ENCODE measurements at regions not wholly inside any gene's neighbourhood (a gene's known extent, or its start where the extent isn't known, plus 50 kb on each side); places are given as distances from the start of the nearest gene placed in this dataset.

GRCh38 chr17:13410214-13410613 is 191.5 kb downstream of the HS3ST3A1 start:
- DNase-seq, result no peak
- Histone ChIP-seq H3K9me3 (peaks cover 0 to 4% (median 1%) of the 10 kb centered on the region in 4 donors), H3K4me3 (no peak overlapping the region), H3K36me3 (no peaks in the 10 kb centered on the region), H3K27ac (no peak overlapping the region), H3K27me3 (no peaks in the 10 kb centered on the region), H3K4me1 (no peaks in the 10 kb centered on the region)
- 63 to 78% (median 72%) methylated on average over 3 of the region's 3 CpGs for WGBS, 5 donors
- TF ChIP-seq POLR2AphosphoS5 (IDR thresholded peaks at IDR 0.05) (no peak), POLR2A (IDR thresholded peaks at IDR 0.05) (no peak), EP300 (IDR thresholded peaks at IDR 0.05) (no peak), CTCF (IDR thresholded peaks at IDR 0.05) (no peak)
- intact Hi-C loops (cut with DNase I; ENCODE audit: low total_unique reads), result no loop called here

- H3K27me3 ChIP-seq, result no peaks in the 10 kb centered on the region
- TF ChIP-seq EP300 (IDR thresholded peaks at IDR 0.05) (no peak), CTCF (IDR thresholded peaks at IDR 0.05) (no peak), POLR2A (IDR thresholded peaks at IDR 0.05) (no peak)
- 83 to 100% (median 91%) methylated on average over 1 of the region's 1 CpG for WGBS, 5 donors
- DNase-seq, result no peak
- H3K36me3 ChIP-seq, result no peaks in the 10 kb centered on the region
- intact Hi-C loops (cut with DNase I; ENCODE audit: low total_unique reads), result no loop called here
- H3K9me3 ChIP-seq, result no peaks in the 10 kb centered on the region
- no peaks in the 10 kb centered on the region for H3K4me1 ChIP-seq
- no peak overlapping the region for H3K4me3 ChIP-seq
- no peak overlapping the region for H3K27ac ChIP-seq
Observed at GRCh38 chr17:13409455-13409854, 192.3 kb downstream of the HS3ST3A1 start.

GRCh38 chr17:13407381-13407780 is 194.3 kb downstream of the HS3ST3A1 start:
- Histone ChIP-seq H3K36me3 (no peaks in the 10 kb centered on the region), H3K27me3 (no peaks in the 10 kb centered on the region), H3K4me3 (no peak overlapping the region), H3K9me3 (no peaks in the 10 kb centered on the region), H3K27ac (no peak overlapping the region), H3K4me1 (no peaks in the 10 kb centered on the region)
- DNase-seq, result no peak
- WGBS, 5 donors, result 82 to 89% (median 86%) methylated on average over 6 of the region's 6 CpGs
- intact Hi-C loops (cut with DNase I; ENCODE audit: low total_unique reads), result no loop called here
- TF ChIP-seq CTCF (IDR thresholded peaks at IDR 0.05), result no peak
- TF ChIP-seq POLR2A (IDR thresholded peaks at IDR 0.05), result no peak
- no peak for TF ChIP-seq EP300 (IDR thresholded peaks at IDR 0.05)
- no peak for TF ChIP-seq POLR2AphosphoS5 (IDR thresholded peaks at IDR 0.05)

- H3K27ac ChIP-seq, result no peak overlapping the region
- no peak for DNase-seq
- intact Hi-C loops (cut with DNase I; ENCODE audit: low total_unique reads), result no loop called here
- TF ChIP-seq CTCF (IDR thresholded peaks at IDR 0.05) (no peak), POLR2AphosphoS5 (IDR thresholded peaks at IDR 0.05) (no peak), POLR2A (IDR thresholded peaks at IDR 0.05) (no peak), EP300 (IDR thresholded peaks at IDR 0.05) (no peak)
- no peaks in the 10 kb centered on the region for H3K27me3 ChIP-seq
- H3K4me1 ChIP-seq, result no peaks in the 10 kb centered on the region
- no peak overlapping the region for H3K4me3 ChIP-seq
- 42 to 65% (median 50%) methylated on average over 3 of the region's 3 CpGs for WGBS, 5 donors
- H3K36me3 ChIP-seq, result no peaks in the 10 kb centered on the region
- no peaks in the 10 kb centered on the region for H3K9me3 ChIP-seq
Observed at GRCh38 chr17:13405807-13406206, 195.9 kb downstream of the HS3ST3A1 start.

Data from stomach (tissue), 8 donors.